ENCODE measurements at regions not wholly inside any gene's neighbourhood (a gene's known extent, or its start where the extent isn't known, plus 50 kb on each side); places are given as distances from the start of the nearest gene placed in this dataset.

DNA sequence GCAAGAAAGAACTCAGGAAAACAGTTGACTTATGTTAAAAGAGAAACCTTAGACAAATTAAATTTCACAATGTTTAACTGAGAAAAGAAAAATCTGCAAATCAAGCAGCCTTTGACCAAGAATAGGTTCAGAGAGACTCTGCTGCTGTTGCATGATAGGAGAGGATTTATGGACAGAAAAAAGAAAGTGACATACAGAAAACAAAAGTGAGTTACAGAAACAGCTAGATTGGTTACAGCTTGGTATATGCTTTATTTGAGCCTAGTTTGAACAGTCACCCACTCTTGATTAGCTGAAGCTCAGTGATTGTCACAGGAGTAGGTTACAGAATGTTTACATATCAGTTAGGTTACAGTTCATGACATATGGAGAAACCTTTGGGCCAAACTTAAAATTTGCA lies 258.2 kb upstream of the SPOPL start:
- TF ChIP-seq CEBPB (IDR thresholded peaks at IDR 0.05) = no peak
- TF ChIP-seq CREB1 (IDR thresholded peaks at IDR 0.05; ENCODE audit: low read depth) = no peak
- TF ChIP-seq MAX (IDR thresholded peaks at IDR 0.05) = no peak
- TF ChIP-seq TAF1 (IDR thresholded peaks at IDR 0.05; ENCODE audit: low read depth) = no peak
- no peak for TF ChIP-seq FOXM1 (IDR thresholded peaks at IDR 0.05; ENCODE audit: borderline replicate concordance, low read depth)
- TF ChIP-seq YY1 (IDR thresholded peaks at IDR 0.05; ENCODE audit: low read depth) = no peak
- no peak for TF ChIP-seq EP300 (IDR thresholded peaks at IDR 0.05; ENCODE audit: borderline replicate concordance)
- TF ChIP-seq REST (IDR thresholded peaks at IDR 0.05; ENCODE audit: low read depth) = no peak

DNA sequence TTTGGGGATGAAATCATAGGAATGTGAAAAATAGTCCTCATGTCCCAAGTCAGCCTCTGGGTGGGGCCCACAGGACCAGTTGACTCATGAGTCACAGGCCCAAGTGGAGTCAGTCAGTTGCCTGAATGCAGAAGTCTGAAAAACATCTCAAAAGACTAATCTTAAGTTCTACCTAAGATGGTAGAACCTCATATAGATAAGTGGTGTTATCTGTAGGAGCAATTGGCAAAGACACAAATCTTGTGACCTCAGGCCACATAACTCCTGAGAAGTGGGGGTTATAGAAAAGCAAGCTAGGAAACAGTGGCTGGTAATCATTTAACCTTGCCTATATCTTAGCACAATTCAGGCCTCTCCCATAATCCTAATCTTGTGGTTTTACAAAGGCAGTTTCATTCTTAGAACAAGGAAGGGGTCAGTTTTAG lies 257.1 kb upstream of the SPOPL start:
- no peak for TF ChIP-seq NFIC (IDR thresholded peaks at IDR 0.05)
- no peak for TF ChIP-seq CEBPB (IDR thresholded peaks at IDR 0.05)
- no peak for TF ChIP-seq MAX (IDR thresholded peaks at IDR 0.05)
- TF ChIP-seq TCF12 (IDR thresholded peaks at IDR 0.05; ENCODE audit: low read depth) = no peak
- TF ChIP-seq EP300 (IDR thresholded peaks at IDR 0.05; ENCODE audit: borderline replicate concordance) = no peak
- no peak for TF ChIP-seq TAF1 (IDR thresholded peaks at IDR 0.05; ENCODE audit: low read depth)
- no peak for TF ChIP-seq ZBTB7A (IDR thresholded peaks at IDR 0.05; ENCODE audit: low read depth)
- TF ChIP-seq RAD21 (IDR thresholded peaks at IDR 0.05; ENCODE audit: low read depth) = no peak
- TF ChIP-seq TEAD4 (IDR thresholded peaks at IDR 0.05) = no peak
- no peak for TF ChIP-seq EGR1 (IDR thresholded peaks at IDR 0.05)
- no peak for TF ChIP-seq USF1 (IDR thresholded peaks at IDR 0.05)
- no peak for TF ChIP-seq FOXM1 (IDR thresholded peaks at IDR 0.05; ENCODE audit: borderline replicate concordance, low read depth)
- TF ChIP-seq REST (IDR thresholded peaks at IDR 0.05; ENCODE audit: low read depth) = no peak
- TF ChIP-seq CREB1 (IDR thresholded peaks at IDR 0.05; ENCODE audit: low read depth) = no peak
- TF ChIP-seq YY1 (IDR thresholded peaks at IDR 0.05; ENCODE audit: low read depth) = no peak

DNA sequence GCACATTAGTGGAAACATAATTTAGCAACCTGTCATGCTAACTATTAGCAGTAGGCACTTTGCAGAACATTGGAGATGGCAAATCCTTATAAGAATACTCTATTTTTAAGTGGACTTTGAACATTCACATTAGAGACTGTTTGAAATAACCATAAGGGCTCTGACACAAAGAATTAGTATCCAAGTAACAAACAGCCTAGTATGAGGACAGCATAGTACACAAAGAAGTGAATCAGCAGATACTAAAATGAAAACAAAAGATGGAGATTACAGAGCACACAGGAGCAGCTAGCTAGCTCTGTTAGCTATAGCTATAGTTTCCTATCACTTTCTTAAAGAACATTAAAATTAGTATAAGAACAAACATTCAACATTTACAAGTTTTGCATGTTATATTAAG lies 256.3 kb upstream of the SPOPL start:
- TF ChIP-seq REST (IDR thresholded peaks at IDR 0.05; ENCODE audit: low read depth) = no peak

- TF ChIP-seq EGR1 (IDR thresholded peaks at IDR 0.05) = no peak
- TF ChIP-seq RAD21 (IDR thresholded peaks at IDR 0.05; ENCODE audit: low read depth) = no peak
- no peak for TF ChIP-seq FOXM1 (IDR thresholded peaks at IDR 0.05; ENCODE audit: borderline replicate concordance, low read depth)
- TF ChIP-seq CREB1 (IDR thresholded peaks at IDR 0.05; ENCODE audit: low read depth) = no peak
- no peak for TF ChIP-seq REST (IDR thresholded peaks at IDR 0.05; ENCODE audit: low read depth)
- no peak for TF ChIP-seq TEAD4 (IDR thresholded peaks at IDR 0.05)
- no peak for TF ChIP-seq NFIC (IDR thresholded peaks at IDR 0.05)
- no peak for TF ChIP-seq EP300 (IDR thresholded peaks at IDR 0.05; ENCODE audit: borderline replicate concordance)
- TF ChIP-seq CEBPB (IDR thresholded peaks at IDR 0.05) = no peak
- TF ChIP-seq USF1 (IDR thresholded peaks at IDR 0.05) = no peak
- no peak for TF ChIP-seq TCF12 (IDR thresholded peaks at IDR 0.05; ENCODE audit: low read depth)
These were observed 254.3 kb upstream of the SPOPL start for GRCh38 chr2:138247302-138247701.

All from Ishikawa (cell line).